GM18508 (cell line): ENCODE measurements at regions not wholly inside any gene's neighbourhood (a gene's known extent, or its start where the extent isn't known, plus 50 kb on each side); places are given as distances from the start of the nearest gene placed in this dataset.

Source experiments
- ATAC-seq: cut with Tn5 transposase; IDR thresholded peaks from one replicate; pipeline ENCODE4 v1.9.1; 2021; ENCODE audit warnings: moderate number of reproducible peaks; ENCODE audit not compliant: insufficient read depth, unreplicated experiment

DNA sequence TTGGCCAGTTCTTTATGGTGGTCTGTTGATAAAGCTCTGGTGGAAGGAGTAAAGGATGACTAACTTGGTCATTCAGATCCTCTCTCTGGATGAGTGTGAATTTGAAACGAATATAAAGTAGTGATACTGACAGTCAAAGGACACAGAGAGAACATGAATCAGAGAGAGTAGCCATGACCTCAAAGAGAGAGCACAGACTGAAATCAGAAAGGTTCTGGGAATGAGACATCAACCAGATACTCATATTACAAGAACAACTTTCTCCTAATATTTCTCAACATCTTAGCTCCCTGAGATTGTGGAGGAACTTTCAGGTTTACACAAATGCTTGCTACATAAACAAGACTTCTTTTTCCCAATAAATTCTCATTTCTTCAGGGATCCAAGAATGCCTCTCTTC is 849.1 kb upstream of the CHAC2 start:
- ATAC-seq = no peak

DNA sequence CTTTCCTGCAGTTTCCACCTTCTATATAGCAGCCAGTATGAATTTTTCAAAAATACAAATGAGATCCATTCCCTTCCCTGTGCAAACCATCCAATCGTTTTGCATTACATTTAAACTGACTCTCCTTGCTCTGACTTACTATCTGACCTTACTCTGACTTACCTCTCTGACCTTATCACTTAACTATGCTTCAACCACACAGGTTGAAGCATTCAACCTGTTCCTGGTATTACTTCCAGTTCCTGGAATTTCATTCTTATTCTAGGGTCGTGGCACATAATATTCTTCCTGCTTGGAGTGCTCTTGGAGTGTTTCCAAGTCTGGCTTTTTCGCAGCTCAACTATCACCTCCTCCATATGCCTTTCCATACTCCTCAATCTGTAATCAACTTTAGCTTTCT is 850.6 kb upstream of the CHAC2 start:
- ATAC-seq = no peak

DNA sequence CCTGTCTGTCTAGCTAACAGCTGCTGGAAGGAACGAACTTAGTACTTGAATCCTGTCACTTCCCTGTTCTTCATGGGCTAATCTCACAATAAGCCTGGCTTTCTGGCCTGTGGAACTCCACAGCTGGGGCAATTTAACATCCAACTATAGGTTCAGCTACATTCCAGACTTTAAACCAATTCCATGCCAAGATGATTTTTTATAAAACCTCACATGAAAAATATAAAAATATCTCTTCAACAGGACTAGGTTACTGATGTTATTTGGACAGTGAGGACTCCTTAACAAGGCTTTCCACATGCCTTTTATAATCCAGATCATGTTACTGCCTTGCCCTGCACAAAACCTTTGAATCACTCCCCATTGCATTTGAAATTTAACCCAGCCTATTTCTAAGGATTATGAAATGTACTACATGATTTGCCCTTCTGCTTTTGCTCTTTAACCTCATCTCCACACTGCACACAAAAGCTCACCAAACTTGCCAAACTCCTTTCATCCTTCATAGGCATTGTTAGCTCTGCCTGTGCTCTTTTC is 863.2 kb upstream of the CHAC2 start:
- no peak for ATAC-seq

DNA sequence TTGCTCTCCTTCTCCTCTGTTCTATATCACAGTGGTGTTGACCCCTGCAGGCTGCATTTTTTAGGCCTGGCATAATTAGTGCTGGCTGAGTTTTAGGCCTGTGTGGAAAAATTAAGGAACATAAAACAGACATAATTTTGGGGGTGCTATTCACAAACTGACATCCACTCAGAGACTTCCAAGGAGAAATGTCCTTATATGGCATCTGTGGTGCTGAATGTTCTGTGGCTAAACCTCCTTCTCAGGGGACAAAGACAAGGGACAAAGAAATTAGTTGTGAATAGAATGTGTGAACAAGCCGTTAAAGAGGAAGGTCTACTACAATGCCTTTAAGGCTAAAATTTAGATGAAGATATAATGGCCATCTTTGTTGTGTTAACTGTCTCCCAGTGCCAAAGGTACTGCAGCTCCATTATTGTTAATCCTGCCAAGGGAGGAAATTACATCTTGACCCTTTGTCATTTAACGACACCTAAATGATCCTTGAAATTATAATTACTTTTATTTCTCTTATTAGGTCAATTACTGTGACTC is 870.0 kb upstream of the CHAC2 start:
- ATAC-seq = no peak

DNA sequence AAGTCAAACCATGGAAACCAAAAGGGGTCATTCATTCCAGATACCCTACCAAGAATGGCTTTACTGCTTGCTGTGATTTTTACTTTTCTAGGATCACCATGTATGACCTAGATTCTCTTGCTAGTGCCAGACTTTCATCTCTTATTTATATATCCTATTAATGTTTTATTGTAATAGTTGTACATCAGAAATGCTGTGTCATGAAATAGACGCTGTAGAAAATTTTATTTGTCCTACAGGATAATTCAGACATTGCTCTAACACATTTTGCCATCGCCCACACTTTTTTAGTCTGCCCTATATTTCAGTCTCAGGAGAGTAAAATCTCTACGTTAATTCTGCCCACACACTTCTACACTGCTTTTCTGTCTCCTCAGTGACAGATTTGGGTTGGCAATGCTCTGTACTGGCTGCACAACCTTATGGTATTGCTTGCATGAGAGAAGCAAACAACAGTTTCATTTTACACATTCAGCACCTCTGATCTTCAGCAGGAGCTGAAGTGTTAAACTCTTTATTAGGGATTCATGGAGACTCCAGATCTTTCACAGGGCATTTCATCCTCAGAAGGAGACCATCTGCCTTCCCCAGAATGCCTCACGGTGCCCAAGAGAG is 871.8 kb upstream of the CHAC2 start:
- no peak for ATAC-seq

DNA sequence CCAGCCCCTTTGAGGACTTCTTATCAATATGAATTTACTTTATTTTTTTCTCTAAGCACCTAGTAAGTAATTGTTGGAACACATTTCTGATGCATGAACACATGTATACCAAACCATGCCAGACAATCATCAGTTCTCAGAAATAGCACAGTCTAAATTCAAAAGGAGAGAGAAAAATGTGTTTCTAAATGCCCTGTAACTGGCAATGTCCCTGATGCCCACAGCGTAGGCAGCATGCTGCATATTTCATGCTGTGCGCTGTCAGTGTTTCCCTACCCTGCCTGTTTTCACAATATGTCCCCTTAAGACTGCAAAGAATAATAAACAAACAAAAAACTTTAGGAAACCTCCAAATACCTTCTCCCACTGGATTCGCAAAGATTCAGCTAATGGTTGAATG is 881.0 kb upstream of the CHAC2 start:
- no peak for ATAC-seq

DNA sequence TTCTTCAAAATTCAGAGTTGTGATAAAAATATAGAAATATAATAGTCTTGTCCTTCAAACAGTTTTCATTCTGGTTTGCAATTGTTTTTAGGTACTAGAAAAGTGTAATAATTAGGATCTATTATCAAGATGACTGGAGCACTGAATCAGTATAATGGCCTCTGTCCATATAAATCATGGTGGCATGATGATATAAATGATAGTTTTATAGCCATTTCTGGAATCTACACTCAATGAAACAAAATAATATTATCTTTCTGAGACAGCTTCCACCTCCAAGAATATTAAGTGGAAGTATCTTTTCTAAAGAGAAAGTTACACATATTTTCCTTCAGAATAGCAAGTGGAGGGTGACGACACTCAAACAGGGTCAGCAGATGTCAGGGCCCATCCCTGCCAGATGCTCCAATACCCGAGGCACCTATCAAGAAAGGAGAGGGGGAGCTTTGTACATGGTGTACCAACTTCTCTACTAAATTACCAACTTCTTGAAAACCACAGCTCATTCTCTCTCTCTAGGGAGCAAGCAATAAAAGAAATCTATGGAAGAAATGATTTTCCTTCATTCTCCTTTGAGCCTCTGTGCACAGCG is 882.7 kb upstream of the CHAC2 start:
- ATAC-seq = no peak

DNA sequence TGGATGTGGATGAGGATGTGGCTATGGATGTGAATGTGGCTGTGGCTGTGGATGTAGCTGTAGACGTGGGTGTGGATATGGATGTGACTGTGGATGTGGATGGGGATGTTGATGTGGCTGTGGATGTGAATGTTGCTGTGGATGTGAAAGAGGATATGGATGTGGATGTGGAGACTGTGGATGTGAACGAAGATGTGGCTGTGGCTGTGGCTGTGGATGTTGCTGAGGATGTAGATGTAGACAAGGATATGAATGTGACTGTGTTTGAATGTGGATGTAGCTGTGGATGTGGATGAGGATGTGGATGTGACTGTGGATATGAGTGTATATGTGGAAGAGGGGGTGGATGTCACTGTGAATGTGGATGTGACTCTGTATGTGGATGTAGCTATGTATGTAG is 884.6 kb upstream of the CHAC2 start:
- no peak for ATAC-seq

DNA sequence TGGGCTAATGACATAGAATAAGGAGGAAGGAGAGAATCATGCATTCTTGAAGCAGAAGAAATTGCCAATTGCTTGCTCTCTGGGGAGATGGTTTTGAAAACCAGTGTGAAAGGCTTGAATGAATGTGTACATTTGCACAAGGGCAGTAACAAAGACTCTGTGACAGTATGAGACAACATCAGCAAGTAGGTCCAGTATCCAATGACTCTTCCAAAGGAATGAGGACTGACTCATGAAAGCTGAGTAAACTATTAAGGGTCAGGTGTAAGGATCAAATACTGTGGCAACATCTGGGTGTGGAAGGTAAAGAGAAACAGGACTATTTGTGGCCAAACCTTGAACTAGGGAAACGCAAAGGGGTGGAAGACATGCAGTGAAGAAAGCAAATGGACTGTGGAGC is 886.0 kb upstream of the CHAC2 start:
- no peak for ATAC-seq

DNA sequence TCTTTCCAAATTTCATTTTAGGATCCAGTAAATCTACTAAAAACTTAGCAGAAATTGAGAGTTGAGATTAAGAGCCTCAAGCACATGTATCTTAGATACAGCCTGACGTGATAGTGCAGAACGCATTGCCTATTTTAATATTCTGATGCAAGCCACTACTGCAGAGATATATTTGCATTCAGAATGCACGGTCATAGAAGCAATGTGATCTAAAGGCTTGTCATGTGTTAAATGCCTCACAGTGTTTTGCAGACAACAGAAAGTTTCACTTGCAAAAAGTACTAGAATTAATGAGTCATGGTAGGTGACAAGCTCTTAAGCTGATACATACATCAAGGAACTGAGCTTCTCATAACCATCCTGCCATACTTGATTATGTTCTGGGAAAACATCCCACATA is 886.7 kb upstream of the CHAC2 start:
- no peak for ATAC-seq

DNA sequence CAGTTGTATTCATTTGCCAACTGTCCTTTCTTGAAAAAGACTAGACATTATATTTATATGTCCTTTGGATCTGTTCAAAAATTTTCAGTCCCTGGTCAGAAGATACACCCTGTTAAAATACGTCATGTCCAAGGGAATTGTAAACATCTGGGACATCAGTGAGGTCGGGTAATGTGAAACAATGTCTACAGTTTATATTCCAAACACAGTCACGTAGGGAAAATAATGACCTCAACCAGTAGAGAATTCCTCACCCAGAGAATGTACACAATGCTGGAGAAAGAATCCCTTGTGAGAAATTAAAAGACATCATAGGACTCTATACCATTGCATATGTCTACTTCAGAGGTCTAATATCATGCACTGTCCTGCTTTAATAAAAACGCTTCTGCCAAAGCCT is 888.0 kb upstream of the CHAC2 start:
- no peak for ATAC-seq

DNA sequence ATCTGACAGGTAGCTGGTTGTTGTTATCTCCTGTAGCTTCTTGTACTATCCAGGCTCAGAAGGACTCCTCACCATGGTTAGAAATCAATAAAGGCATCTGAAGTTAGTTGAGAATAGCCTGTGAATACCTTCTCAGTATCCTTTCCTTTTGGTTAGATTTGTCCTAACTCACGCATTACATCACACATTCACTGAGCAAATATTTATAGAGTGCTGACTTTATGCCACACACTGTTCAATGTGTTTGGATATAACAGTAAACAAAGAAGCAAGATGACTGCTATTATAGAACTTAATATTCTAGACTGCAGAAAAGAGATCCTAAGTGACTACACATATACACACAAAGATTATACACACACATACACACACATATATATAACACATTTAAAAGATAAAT is 889.9 kb upstream of the CHAC2 start:
- ATAC-seq = no peak

DNA sequence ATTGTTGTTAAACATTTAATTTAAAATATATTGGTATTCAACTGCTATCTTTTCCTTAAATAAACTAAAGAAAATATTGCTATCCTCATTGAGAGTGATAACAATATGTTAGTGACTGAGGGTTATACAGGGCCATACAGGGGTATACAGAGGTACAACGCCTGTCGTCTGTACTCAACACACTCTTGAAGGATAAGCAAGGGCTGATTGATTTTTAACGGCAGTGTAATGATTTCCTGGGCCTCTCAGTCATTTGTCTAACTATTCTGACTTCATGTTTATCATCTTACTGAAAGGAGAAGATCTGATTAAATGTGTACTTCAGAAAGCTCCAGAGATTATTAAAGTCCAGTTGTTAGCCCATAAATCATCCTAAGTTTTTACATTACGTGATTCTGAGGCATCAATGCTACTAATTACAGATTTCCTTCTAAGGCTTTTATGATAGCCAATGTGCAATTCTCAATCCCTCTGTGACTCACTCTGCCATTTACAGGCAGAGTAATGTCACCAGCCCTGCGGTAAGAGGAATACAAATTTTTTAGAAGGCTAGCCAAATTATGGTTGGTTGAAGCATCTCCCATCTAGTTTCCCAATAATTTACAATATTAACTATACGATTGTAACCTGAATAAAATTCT is 893.0 kb upstream of the CHAC2 start:
- ATAC-seq = no peak

DNA sequence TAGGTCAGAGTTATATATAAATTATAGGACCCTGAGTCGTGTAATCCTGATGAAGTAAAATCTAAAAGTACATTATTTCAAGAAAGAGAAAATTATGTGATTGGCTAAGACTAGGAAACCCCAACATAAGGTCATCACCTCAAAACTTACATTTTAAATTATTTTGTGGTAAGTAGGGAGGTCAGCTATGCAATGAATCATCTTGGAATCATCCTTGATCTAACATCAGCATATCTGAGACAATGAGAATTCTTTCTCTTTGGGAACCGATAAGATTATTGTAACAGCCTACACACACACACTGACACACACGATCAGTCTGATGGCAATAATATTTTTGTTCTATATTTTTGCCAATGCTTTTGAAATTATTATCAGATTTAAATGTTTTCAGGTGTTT is 904.8 kb upstream of the CHAC2 start:
- no peak for ATAC-seq

DNA sequence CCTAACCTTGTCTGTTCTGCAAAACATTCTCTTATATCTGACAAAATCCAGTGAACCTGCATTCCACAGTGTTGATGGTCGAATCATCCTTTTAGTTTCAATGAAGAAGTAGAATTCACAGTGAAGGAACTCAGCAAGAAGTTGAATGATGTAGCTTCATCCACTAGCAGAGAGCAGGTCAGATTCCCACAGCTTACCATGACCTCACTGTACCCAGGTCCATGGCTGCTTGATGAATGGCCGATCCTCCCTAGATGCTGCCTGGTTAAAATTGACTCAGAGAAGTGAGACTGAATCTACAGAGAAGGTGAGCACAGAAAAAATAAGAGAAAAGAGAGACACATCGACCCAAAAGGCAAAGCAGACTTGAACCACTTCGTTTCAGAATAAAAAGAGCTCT is 906.0 kb upstream of the CHAC2 start:
- no peak for ATAC-seq

DNA sequence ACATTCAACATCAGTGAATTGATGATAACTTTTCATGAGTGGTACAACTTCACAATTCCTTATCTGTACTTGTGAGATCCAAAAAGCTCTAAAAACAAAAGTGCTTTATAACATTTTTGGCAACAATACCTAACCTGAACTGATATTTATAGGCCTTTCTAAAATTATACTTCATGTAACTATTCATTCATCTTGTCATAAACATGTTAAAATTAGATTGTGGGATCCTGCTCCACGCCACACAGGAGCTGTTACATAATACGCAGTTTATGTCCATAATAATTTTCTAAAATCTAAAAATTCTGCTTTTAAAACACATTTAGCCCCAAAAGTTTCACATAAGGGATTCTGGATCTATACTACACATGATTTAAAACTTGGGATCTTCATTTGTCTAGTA is 908.5 kb upstream of the CHAC2 start:
- ATAC-seq = no peak

DNA sequence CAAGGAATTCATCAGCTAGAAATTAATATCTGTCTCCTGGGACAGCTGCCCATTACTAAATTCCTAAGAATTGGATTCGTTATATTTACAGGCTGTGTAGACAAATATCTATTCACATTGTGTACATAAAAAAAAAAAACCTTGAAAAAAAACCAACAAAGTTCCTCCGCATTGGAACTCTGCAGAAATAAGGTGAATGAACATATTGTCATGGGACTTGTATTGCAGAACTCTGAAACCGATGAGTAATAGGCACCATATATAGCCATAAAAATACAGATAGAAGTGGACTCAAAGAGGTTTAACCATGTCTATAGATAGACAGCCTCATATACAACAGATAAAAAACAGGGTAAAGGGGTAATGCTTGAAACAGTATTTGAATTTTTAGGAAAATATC is 909.9 kb upstream of the CHAC2 start:
- no peak for ATAC-seq

DNA sequence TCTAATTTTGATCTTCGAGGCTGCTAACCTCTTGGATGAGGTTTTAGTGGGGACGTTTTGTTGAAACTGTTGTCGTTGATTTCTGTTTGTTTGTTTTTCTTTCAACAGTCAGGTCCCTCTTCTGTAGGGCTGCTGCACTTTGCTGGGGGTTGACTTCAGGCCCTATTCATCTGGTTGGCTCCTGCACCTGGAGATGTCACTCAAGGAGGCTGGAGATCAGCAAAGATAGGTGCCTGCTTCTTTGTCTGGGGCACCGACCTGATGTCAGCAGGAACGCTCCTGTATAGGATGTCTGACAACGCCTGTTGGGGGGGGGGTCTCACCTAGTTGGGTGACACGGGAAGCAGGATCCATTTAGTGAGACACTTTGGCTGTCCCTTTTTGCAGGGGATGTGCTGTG is 915.6 kb upstream of the CHAC2 start:
- no peak for ATAC-seq

DNA sequence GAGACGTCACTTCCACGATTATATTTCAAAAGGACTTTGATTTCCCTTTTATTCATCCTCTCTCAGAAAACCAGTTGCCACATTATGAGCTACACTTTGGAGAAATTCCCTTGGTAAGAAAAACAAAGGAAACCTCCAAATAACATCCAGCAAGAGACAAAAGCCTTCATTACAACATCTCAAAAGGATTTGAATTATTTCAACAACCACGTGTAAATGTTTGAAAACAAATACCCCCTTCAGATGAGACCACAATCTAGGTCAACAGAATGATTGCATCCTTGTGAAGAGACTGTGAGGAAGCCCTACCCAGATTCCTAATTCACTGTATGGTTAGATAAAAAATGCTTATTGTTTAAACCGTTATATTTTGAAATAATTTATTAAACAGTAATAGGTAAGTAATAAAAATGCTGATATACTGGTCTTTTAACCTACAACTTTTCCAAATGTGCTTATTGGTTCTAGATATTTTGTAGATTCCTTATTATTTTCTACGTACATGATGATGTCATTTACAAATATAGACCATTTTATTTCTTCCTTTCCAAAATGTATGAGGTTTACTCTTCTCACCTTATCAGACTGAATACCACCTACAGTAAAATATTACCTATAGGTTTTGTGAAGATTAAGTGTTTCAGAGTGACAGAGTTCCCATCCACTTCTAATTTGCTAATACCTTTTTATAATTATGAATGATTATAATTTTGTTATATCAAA is 922.7 kb upstream of the CHAC2 start:
- no peak for ATAC-seq

DNA sequence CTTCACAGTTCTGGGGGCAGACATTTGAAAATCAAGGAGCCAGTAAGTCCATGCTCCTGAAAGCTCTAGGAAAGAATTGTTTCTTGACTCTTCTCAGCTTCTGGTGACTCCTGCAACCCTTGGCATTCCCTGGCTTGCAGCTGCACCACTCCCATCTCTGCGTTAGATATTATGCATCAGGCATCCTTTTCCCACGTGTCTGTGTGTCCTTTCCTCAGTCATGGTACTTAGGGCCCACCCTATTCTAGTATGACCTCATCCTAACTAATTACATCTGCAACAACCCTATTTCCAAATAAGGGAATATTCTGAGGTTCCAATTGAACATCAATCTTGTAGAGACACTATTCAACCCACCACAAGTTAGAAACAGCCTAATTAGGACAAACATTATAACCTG is 931.7 kb upstream of the CHAC2 start:
- no peak for ATAC-seq

DNA sequence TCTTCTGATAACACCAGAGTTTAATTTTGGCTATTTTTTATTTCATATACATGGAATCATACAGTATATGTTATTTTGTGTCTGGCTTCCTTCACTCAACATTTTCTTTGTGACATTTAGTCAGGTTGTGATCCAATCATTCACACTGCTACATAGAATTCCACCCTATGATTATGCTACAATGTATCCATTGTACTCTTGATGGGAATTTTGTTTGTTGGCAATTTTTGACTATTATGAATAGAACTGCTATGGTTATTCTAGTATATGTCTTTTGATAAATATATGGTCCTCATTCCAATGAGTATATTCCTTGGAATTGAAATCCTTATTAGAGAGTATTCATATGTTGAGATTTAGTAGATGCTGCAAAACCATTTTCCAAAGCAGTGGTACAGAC is 936.4 kb upstream of the CHAC2 start:
- no peak for ATAC-seq
